H9 (cell line): ENCODE measurements at regions not wholly inside any gene's neighbourhood (a gene's known extent, or its start where the extent isn't known, plus 50 kb on each side); places are given as distances from the start of the nearest gene placed in this dataset.

Experiments used
- DNase-seq: peaks from one replicate; pipeline ENCODE4 v3.0.0-alpha.2; 2017
- H2AFZ ChIP-seq: one replicate; pipeline ENCODE4 v1.6.1; 2013; ENCODE audit warnings: mild to moderate bottlenecking, low read length, control low read depth, moderate library complexity
- H2AK5ac ChIP-seq: 2 replicates; pipeline ENCODE4 v1.6.1; 2013; ENCODE audit warnings: low read length, control low read depth, mixed read lengths; ENCODE audit not compliant: insufficient read length
- H2BK120ac ChIP-seq: one replicate; pipeline ENCODE4 v1.6.1; 2013; ENCODE audit warnings: low read depth, mild to moderate bottlenecking, low read length, control low read depth, inconsistent platforms; ENCODE audit not compliant: poor library complexity, severe bottlenecking
- H2BK12ac ChIP-seq: 2 replicates; pipeline ENCODE4 v1.6.1; 2013; ENCODE audit warnings: low read length, control low read depth, mixed read lengths, low read depth; ENCODE audit not compliant: insufficient read length
- H2BK15ac ChIP-seq: 2 replicates; pipeline ENCODE4 v1.6.1; 2013; ENCODE audit warnings: low read depth, low read length, control low read depth
- H2BK20ac ChIP-seq: one replicate; pipeline ENCODE4 v1.6.1; 2013; ENCODE audit warnings: low read depth, mild to moderate bottlenecking, low read length, control low read depth, inconsistent platforms; ENCODE audit not compliant: poor library complexity, severe bottlenecking
- H2BK5ac ChIP-seq: 2 replicates; pipeline ENCODE4 v1.6.1; 2013; ENCODE audit warnings: low read length, control low read depth, mixed read lengths; ENCODE audit not compliant: insufficient read length
- H3K14ac ChIP-seq: 2 replicates; pipeline ENCODE4 v1.6.1; 2013; ENCODE audit warnings: low read length, control low read depth; ENCODE audit not compliant: insufficient read depth
- H3K18ac ChIP-seq: 2 replicates; pipeline ENCODE4 v1.6.1; 2013; ENCODE audit warnings: low read depth, mild to moderate bottlenecking, mixed read lengths, low read length, control low read depth; ENCODE audit not compliant: insufficient read length
- H3K23ac ChIP-seq: 2 replicates; pipeline ENCODE4 v1.6.1; 2013; ENCODE audit warnings: low read length, control low read depth, mixed read lengths, low read depth; ENCODE audit not compliant: insufficient read length
- H3K23me2 ChIP-seq: 2 replicates; pipeline ENCODE4 v1.6.1; 2013; ENCODE audit warnings: low read depth, mild to moderate bottlenecking, mixed read lengths, low read length, control low read depth; ENCODE audit not compliant: insufficient read length, poor library complexity, severe bottlenecking
- H3K27ac ChIP-seq: 2 replicates; pipeline ENCODE4 v1.5.1; 2013; ENCODE audit warnings: low read length, control low read depth, mixed read lengths, low read depth; ENCODE audit not compliant: insufficient read length
- H3K27me3 ChIP-seq: 2 replicates; pipeline ENCODE4 v1.6.1; 2013; ENCODE audit warnings: low read length, control low read depth, inconsistent platforms; ENCODE audit not compliant: insufficient read depth
- H3K4ac ChIP-seq: 2 replicates; pipeline ENCODE4 v1.6.1; 2013; ENCODE audit warnings: low read depth, mild to moderate bottlenecking, control low read depth, inconsistent platforms, low read length, moderate library complexity
- H3K4me1 ChIP-seq: 2 replicates; pipeline ENCODE4 v1.6.1; 2013; ENCODE audit warnings: low read length, control low read depth, inconsistent platforms; ENCODE audit not compliant: insufficient read depth
- H3K4me2 ChIP-seq: 2 replicates; pipeline ENCODE4 v1.6.1; 2013; ENCODE audit warnings: low read length, control low read depth, mixed read lengths; ENCODE audit not compliant: insufficient read length, insufficient read depth
- H3K56ac ChIP-seq: 2 replicates; pipeline ENCODE4 v1.6.1; 2013; ENCODE audit warnings: low read depth, mild to moderate bottlenecking, mixed read lengths, low read length, control low read depth; ENCODE audit not compliant: insufficient read length
- H3K79me1 ChIP-seq: 2 replicates; pipeline ENCODE4 v1.6.1; 2013; ENCODE audit warnings: low read depth, mild to moderate bottlenecking, moderate library complexity, low read length, control low read depth, inconsistent platforms; ENCODE audit not compliant: insufficient read depth, poor library complexity, severe bottlenecking
- H3K79me2 ChIP-seq: 2 replicates; pipeline ENCODE4 v1.6.1; 2013; ENCODE audit warnings: low read length, control low read depth, inconsistent platforms; ENCODE audit not compliant: insufficient read depth
- H3K9ac ChIP-seq: 2 replicates; pipeline ENCODE4 v1.6.1; 2013; ENCODE audit warnings: low read length, control low read depth, mixed read lengths; ENCODE audit not compliant: insufficient read length; ENCODE audit errors: extremely low read depth
- H3K9me3 ChIP-seq: one replicate; pipeline ENCODE4 v1.6.1; 2013; ENCODE audit warnings: low read depth, low read length, inconsistent platforms; ENCODE audit not compliant: control insufficient read depth
- H3T11ph ChIP-seq: one replicate; pipeline ENCODE4 v1.6.1; 2013; ENCODE audit warnings: mild to moderate bottlenecking, low read length, control low read depth, inconsistent platforms
- H4K20me1 ChIP-seq: one replicate; pipeline ENCODE4 v1.6.1; 2013; ENCODE audit not compliant: control insufficient read depth, insufficient read length, insufficient read depth
- H4K5ac ChIP-seq: 2 replicates; pipeline ENCODE4 v1.6.1; 2013; ENCODE audit warnings: low read depth, mild to moderate bottlenecking, mixed read lengths, low read length, control low read depth; ENCODE audit not compliant: insufficient read length
- H4K8ac ChIP-seq: replicated peaks from 2 replicates; pipeline ENCODE4 v1.6.1; 2013; ENCODE audit warnings: low read length, control low read depth, mixed read lengths, low read depth; ENCODE audit not compliant: insufficient read length
- H4K91ac ChIP-seq: 2 replicates; pipeline ENCODE4 v1.6.1; 2013; ENCODE audit warnings: low read depth, mild to moderate bottlenecking, moderate library complexity, mixed read lengths, low read length, control low read depth; ENCODE audit not compliant: insufficient read length
- H3K27ac Mint-ChIP-seq, 3 experiments: 2 replicates in 2 of 3; 3 replicates in 1 of 3; pipeline ENCODE4 v1.8.0; 2020 to 2021; ENCODE audit warnings: mixed read lengths in 3 of 3, mild to moderate bottlenecking in 1 of 3, moderate library complexity in 1 of 3
- H3K27me3 Mint-ChIP-seq: 2 replicates; pipeline ENCODE4 v1.8.0; 2021; ENCODE audit warnings: low read depth, mild to moderate bottlenecking, moderate library complexity, mixed read lengths
- H3K36me3 Mint-ChIP-seq, 3 experiments: 2 replicates in 2 of 3; 3 replicates in 1 of 3; pipeline ENCODE4 v1.8.0; 2020 to 2021; ENCODE audit warnings: low read depth in 3 of 3, mixed read lengths in 3 of 3; ENCODE audit not compliant: insufficient read depth in 1 of 3
- H3K4me1 Mint-ChIP-seq, 2 experiments: 2 replicates each; pipeline ENCODE4 v1.8.0; 2020; ENCODE audit warnings: mixed read lengths in 2 of 2
- H3K4me3 Mint-ChIP-seq, 2 experiments: 2 replicates in 1 of 2; 3 replicates in 1 of 2; pipeline ENCODE4 v1.8.0; 2020 to 2021; ENCODE audit warnings: mild to moderate bottlenecking in 2 of 2, mixed read lengths in 2 of 2, moderate library complexity in 1 of 2
- H3K9me3 Mint-ChIP-seq, 2 experiments: 2 replicates in 1 of 2; 3 replicates in 1 of 2; pipeline ENCODE4 v1.8.0; 2020; ENCODE audit warnings: mild to moderate bottlenecking in 2 of 2, mixed read lengths in 2 of 2, moderate library complexity in 1 of 2
- WGBS: extraction: QIAGEN DNeasy Blood & Tissue Kit; methylation state at CpG from one replicate; pipeline ENCODE4 v1.1.7; 2013; ENCODE audit warnings: missing lambda C conversion rate, low lambda C conversion rate, mixed read lengths; ENCODE audit not compliant: insufficient read length; ENCODE audit errors: extremely low coverage; 5-methylcytosine and 5-hydroxymethylcytosine counted together
- TF ChIP-seq, protein P1 (sequence below): fragments of 200-600 bp; sonication (generic); conservative IDR thresholded peaks from 3 replicates; pipeline ENCODE4 v1.8.0; 2021; ENCODE audit warnings: antibody characterized with exemption, mild to moderate bottlenecking

- Histone ChIP-seq H3T11ph (no peak overlapping the region), H4K20me1 (no peaks in the 10 kb centered on the region), H3K27ac (no peak overlapping the region), H3K79me2 (no peaks in the 10 kb centered on the region), H3K14ac (no peak overlapping the region), H2BK5ac (no peak overlapping the region), H3K18ac (no peak overlapping the region), H3K9me3 (no peaks in the 10 kb centered on the region), H3K23me2 (no peaks in the 10 kb centered on the region), H3K4ac (no peak overlapping the region), H2BK20ac (no peak overlapping the region), H2AK5ac (no peak overlapping the region), H4K8ac (no peak overlapping the region), H2BK120ac (no peak overlapping the region), H2BK12ac (no peak overlapping the region), H2BK15ac (no peak overlapping the region), H3K23ac (no peak overlapping the region), H3K4me2 (no peak overlapping the region), H3K4me1 (no peaks in the 10 kb centered on the region), H3K9ac (no peak overlapping the region), H4K5ac (no peak overlapping the region), H3K79me1 (no peaks in the 10 kb centered on the region), H3K27me3 (no peaks in the 10 kb centered on the region), H3K56ac (no peak overlapping the region), H4K91ac (no peak overlapping the region), H2AFZ (no peak overlapping the region)
- no peak overlapping the region for H3K4me3 Mint-ChIP-seq
- peaks cover 3% of the 10 kb centered on the region; the same call in 1 of the 2 replicates for H3K27me3 Mint-ChIP-seq
- no peak for DNase-seq
- TF ChIP-seq, protein P1, sequence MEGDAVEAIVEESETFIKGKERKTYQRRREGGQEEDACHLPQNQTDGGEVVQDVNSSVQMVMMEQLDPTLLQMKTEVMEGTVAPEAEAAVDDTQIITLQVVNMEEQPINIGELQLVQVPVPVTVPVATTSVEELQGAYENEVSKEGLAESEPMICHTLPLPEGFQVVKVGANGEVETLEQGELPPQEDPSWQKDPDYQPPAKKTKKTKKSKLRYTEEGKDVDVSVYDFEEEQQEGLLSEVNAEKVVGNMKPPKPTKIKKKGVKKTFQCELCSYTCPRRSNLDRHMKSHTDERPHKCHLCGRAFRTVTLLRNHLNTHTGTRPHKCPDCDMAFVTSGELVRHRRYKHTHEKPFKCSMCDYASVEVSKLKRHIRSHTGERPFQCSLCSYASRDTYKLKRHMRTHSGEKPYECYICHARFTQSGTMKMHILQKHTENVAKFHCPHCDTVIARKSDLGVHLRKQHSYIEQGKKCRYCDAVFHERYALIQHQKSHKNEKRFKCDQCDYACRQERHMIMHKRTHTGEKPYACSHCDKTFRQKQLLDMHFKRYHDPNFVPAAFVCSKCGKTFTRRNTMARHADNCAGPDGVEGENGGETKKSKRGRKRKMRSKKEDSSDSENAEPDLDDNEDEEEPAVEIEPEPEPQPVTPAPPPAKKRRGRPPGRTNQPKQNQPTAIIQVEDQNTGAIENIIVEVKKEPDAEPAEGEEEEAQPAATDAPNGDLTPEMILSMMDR: no peak
- no peak overlapping the region for H3K27ac Mint-ChIP-seq
- no CpG with 5 or more reads among the region's 8 CpGs for WGBS
- 0 out of 5 replicates have a peak, but pooled peaks cover 0 to 6% of the 10 kb centered on the region in 2 experiments for H3K9me3 Mint-ChIP-seq
- H3K36me3 Mint-ChIP-seq: no peaks in the 10 kb centered on the region; a peak in 1 of 7 replicates
- peaks cover 17 to 25% of the 10 kb centered on the region in 2 experiments for H3K4me1 Mint-ChIP-seq
These were observed 112.6 kb upstream of the AFDN start for GRCh38 chr6:167714152-167714551.
